Panc1 (cell line): ENCODE measurements at regions not wholly inside any gene's neighbourhood (a gene's known extent, or its start where the extent isn't known, plus 50 kb on each side); places are given as distances from the start of the nearest gene placed in this dataset.

Experiments
- ATAC-seq: fragments of 200-7000 bp; cut with Tn5 transposase; 2 replicates; pipeline ENCODE4 v1.9.1; 2020; ENCODE audit warnings: mild to moderate bottlenecking, moderate library complexity
- BruUV-seq: library from RNA; stranded (reverse); fragments of 400-500 nt; replicated peaks from 2 replicates; lab custom pipeline; 2021; lab: Mats Ljungman, UMichigan
- CTCF ChIA-PET: fragments of 300-600 bp; sonication (Branson Sonifier 250); formaldehyde crosslinking; loops from one replicate; lab custom pipeline; 2022; ENCODE audit warnings: antibody characterized with exemption; lab: Charles Lee
- POLR2A ChIA-PET: fragments of 300-600 bp; sonication (Branson Sonifier 250); formaldehyde crosslinking; loops from one replicate; lab custom pipeline; 2022; ENCODE audit warnings: antibody characterized with exemption; lab: Charles Lee
- DNase-seq: peaks from one replicate; pipeline ENCODE4 v3.0.0-alpha.2; 2010; ENCODE audit warnings: low read depth, low spot score
- H3K27ac ChIP-seq: 2 replicates; pipeline ENCODE4 v1.5.1; 2011; ENCODE audit warnings: mild to moderate bottlenecking, low read length, inconsistent platforms
- H3K27me3 ChIP-seq: fragments of 200-500 bp; sonication (Bioruptor generic); 2 replicates; pipeline ENCODE4 v1.6.0; 2014; ENCODE audit warnings: low read length, inconsistent platforms; ENCODE audit not compliant: control insufficient read depth, insufficient read depth
- H3K36me3 ChIP-seq: fragments of 200-500 bp; sonication (Bioruptor generic); 2 replicates; pipeline ENCODE4 v1.5.1; 2014; ENCODE audit warnings: inconsistent platforms, mild to moderate bottlenecking, low read length, moderate library complexity; ENCODE audit not compliant: control insufficient read depth, insufficient read depth
- H3K4me1 ChIP-seq: 2 replicates; pipeline ENCODE4 v1.5.1; 2011; ENCODE audit warnings: inconsistent platforms, mild to moderate bottlenecking, low read length, moderate library complexity; ENCODE audit not compliant: control insufficient read depth, insufficient read depth
- H3K4me3 ChIP-seq, 2 experiments: 2 replicates each; pipeline ENCODE4 v1.5.1; 2011 to 2012; ENCODE audit warnings: low read depth in 2 of 2, low read length in 2 of 2, mild to moderate bottlenecking in 2 of 2, inconsistent platforms in 1 of 2, moderate library complexity in 1 of 2
- H3K9me3 ChIP-seq: fragments of 200-500 bp; sonication (Bioruptor generic); 2 replicates; pipeline ENCODE4 v1.5.1; 2014; ENCODE audit warnings: low read depth, mild to moderate bottlenecking, inconsistent platforms, low read length, moderate library complexity; ENCODE audit not compliant: control insufficient read depth, insufficient read depth
- CTCF ChIP-seq: fragments of 450-650 bp; IDR thresholded peaks from 2 replicates; pipeline ENCODE4 v1.5.1; 2017; ENCODE audit warnings: mild to moderate bottlenecking
- POLR2AphosphoS5 ChIP-seq: IDR thresholded peaks from 2 replicates; pipeline ENCODE4 v1.6.1; 2012; ENCODE audit warnings: mild to moderate bottlenecking, low read depth, low read length, moderate library complexity
- REST ChIP-seq, 2 experiments: IDR thresholded peaks; 2 replicates each; pipeline ENCODE4 v1.6.1; 2011 to 2012; ENCODE audit warnings: low read depth in 2 of 2, control low read depth in 1 of 2, low read length in 1 of 2, mild to moderate bottlenecking in 1 of 2, moderate library complexity in 1 of 2; ENCODE audit not compliant: insufficient read depth in 1 of 2
- SIN3A ChIP-seq: IDR thresholded peaks from 2 replicates; pipeline ENCODE4 v1.6.1; 2012; ENCODE audit warnings: low read depth, mild to moderate bottlenecking, low read length, moderate library complexity, borderline replicate concordance; ENCODE audit not compliant: insufficient read depth
- TCF7L2 ChIP-seq: IDR thresholded peaks from 2 replicates; pipeline ENCODE4 v1.6.1; 2011; ENCODE audit warnings: mild to moderate bottlenecking, low read depth, low read length, inconsistent platforms
- in situ Hi-C: cut with HindIII; loops from 2 replicates; pipeline ENCODE4 v1.10.0; 2016; ENCODE audit warnings: low sequenced_read_pairs, low pct_unique_long_range_greater_than_20kb
- intact Hi-C: fragments of 100-400 bp; cut with micrococcal nuclease; formaldehyde crosslinking; loops from one replicate; pipeline ENCODE4 v1.10.0; 2022; ENCODE audit not compliant: unreplicated experiment

- ChIA-PET POLR2A (no interaction called here), CTCF (interaction anchor here (0.6 kb wide), 1 partner anchor 457 kb away, joined by 3 read pairs; no protein-coding TSS in a partner anchor)
- intact Hi-C loops = no loop called here
- TF ChIP-seq POLR2AphosphoS5 (no peak), TCF7L2 (no peak), REST (IDR thresholded peaks at IDR 0.05; ENCODE audit: insufficient read depth in 1 of 2, low read depth in 2 of 2, low read length in 1 of 2) (no peak), CTCF (no peak), SIN3A (no peak)
- peaks cover 19% of the 10 kb centered on the region for H3K27me3 ChIP-seq
- no peak overlapping the region for H3K27ac ChIP-seq
- no peaks in the 10 kb centered on the region for H3K36me3 ChIP-seq
- H3K9me3 ChIP-seq = no peaks in the 10 kb centered on the region
- H3K4me3 ChIP-seq = no peak overlapping the region
- ATAC-seq = no peak
- in situ Hi-C loops = no loop called here
- no peaks in the 10 kb centered on the region for H3K4me1 ChIP-seq
- BruUV-seq = no TSS peak
- DNase-seq = no peak
Measured at GRCh38 chr1:91172541-91172940, 150.7 kb upstream of the ZNF644 start.

GRCh38 chr1:91171898-91172297, 150.1 kb upstream of the ZNF644 start:
- POLR2A ChIA-PET = no interaction called here
- DNase-seq (no peak), ATAC-seq (no peak)
- intact Hi-C loops = no loop called here
- H3K36me3 ChIP-seq = no peaks in the 10 kb centered on the region
- in situ Hi-C loops = no loop called here
- H3K4me1 ChIP-seq = no peaks in the 10 kb centered on the region
- H3K27me3 ChIP-seq = peaks cover 19% of the 10 kb centered on the region
- CTCF ChIA-PET = no interaction called here
- TF ChIP-seq SIN3A (no peak), TCF7L2 (no peak), POLR2AphosphoS5 (no peak), CTCF (no peak), REST (IDR thresholded peaks at IDR 0.05; ENCODE audit: insufficient read depth in 1 of 2, low read depth in 2 of 2, low read length in 1 of 2) (no peak)
- no TSS peak for BruUV-seq
- H3K4me3 ChIP-seq = no peak overlapping the region
- H3K27ac ChIP-seq = no peak overlapping the region
- no peaks in the 10 kb centered on the region for H3K9me3 ChIP-seq
